ENCODE measurements at regions not wholly inside any gene's neighbourhood (a gene's known extent, or its start where the extent isn't known, plus 50 kb on each side); places are given as distances from the start of the nearest gene placed in this dataset.

- TF ChIP-seq, protein P1, sequence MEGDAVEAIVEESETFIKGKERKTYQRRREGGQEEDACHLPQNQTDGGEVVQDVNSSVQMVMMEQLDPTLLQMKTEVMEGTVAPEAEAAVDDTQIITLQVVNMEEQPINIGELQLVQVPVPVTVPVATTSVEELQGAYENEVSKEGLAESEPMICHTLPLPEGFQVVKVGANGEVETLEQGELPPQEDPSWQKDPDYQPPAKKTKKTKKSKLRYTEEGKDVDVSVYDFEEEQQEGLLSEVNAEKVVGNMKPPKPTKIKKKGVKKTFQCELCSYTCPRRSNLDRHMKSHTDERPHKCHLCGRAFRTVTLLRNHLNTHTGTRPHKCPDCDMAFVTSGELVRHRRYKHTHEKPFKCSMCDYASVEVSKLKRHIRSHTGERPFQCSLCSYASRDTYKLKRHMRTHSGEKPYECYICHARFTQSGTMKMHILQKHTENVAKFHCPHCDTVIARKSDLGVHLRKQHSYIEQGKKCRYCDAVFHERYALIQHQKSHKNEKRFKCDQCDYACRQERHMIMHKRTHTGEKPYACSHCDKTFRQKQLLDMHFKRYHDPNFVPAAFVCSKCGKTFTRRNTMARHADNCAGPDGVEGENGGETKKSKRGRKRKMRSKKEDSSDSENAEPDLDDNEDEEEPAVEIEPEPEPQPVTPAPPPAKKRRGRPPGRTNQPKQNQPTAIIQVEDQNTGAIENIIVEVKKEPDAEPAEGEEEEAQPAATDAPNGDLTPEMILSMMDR (IDR thresholded peaks at IDR 0.05; ENCODE audit: unreplicated experiment): no peak
- no peaks in the 10 kb centered on the region for H3K27me3 Mint-ChIP-seq (ENCODE audit: unreplicated experiment)
- BruUV-seq (replicated peaks): no TSS peak
- H3K36me3 Mint-ChIP-seq (ENCODE audit: insufficient read depth, unreplicated experiment): no peaks in the 10 kb centered on the region
- no peak for DNase-seq
- H3K4me1 Mint-ChIP-seq (ENCODE audit: low read depth, unreplicated experiment): no peaks in the 10 kb centered on the region
- intact Hi-C loops (cut with micrococcal nuclease; ENCODE audit: unreplicated experiment): no loop called here
- no peak overlapping the region for H3K4me3 Mint-ChIP-seq (ENCODE audit: low read depth, unreplicated experiment)
- peaks cover 2% of the 10 kb centered on the region for H3K9me3 Mint-ChIP-seq (ENCODE audit: low read depth, unreplicated experiment)
- CTCF ChIA-PET: interaction anchor here (0.6 kb wide), 1 partner anchor 346 kb away, joined by 3 read pairs; no protein-coding TSS in a partner anchor
- H3K27ac Mint-ChIP-seq (ENCODE audit: unreplicated experiment): no peak overlapping the region
These were observed 476.9 kb downstream of the NR2F2 start for GRCh38 chr15:96807361-96807760.

- no TSS peak for BruUV-seq (replicated peaks)
- Mint-ChIP-seq H3K9me3 (ENCODE audit: low read depth, unreplicated experiment) (no peaks in the 10 kb centered on the region), H3K27ac (ENCODE audit: unreplicated experiment) (no peak overlapping the region), H3K4me3 (ENCODE audit: low read depth, unreplicated experiment) (no peak overlapping the region), H3K36me3 (ENCODE audit: insufficient read depth, unreplicated experiment) (no peaks in the 10 kb centered on the region), H3K4me1 (ENCODE audit: low read depth, unreplicated experiment) (no peaks in the 10 kb centered on the region), H3K27me3 (ENCODE audit: unreplicated experiment) (no peaks in the 10 kb centered on the region)
- CTCF ChIA-PET: no interaction called here
- TF ChIP-seq, protein P1 (IDR thresholded peaks at IDR 0.05; ENCODE audit: unreplicated experiment): no peak
- DNase-seq: no peak
- intact Hi-C loops (cut with micrococcal nuclease; ENCODE audit: unreplicated experiment): no loop called here
These were observed 487.4 kb downstream of the NR2F2 start for GRCh38 chr15:96817900-96818299.

DNA sequence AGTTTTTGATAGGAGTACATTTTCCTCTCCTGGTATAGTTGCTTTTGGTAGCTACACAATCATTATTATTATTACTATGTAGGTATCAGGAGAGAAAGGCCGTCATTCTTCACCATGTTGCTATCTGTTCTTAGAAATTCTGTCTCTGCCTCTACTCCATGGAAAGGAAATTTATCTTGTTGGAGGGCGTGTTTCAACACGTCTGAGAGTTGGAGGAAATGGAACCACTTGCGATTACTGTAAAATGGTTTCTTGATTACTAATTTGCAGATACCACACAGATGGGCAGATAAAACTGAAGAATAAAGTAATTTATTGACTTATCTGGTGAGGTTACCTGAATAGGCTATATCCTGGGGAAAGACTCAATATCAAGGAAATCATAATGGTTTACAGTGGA, 488.4 kb downstream of the NR2F2 start:
- CTCF ChIA-PET: no interaction called here
- no TSS peak for BruUV-seq (replicated peaks)
- H3K4me1 Mint-ChIP-seq (ENCODE audit: low read depth, unreplicated experiment): no peaks in the 10 kb centered on the region
- no peaks in the 10 kb centered on the region for H3K27me3 Mint-ChIP-seq (ENCODE audit: unreplicated experiment)
- no peaks in the 10 kb centered on the region for H3K9me3 Mint-ChIP-seq (ENCODE audit: low read depth, unreplicated experiment)
- H3K27ac Mint-ChIP-seq (ENCODE audit: unreplicated experiment): no peak overlapping the region
- intact Hi-C loops (cut with micrococcal nuclease; ENCODE audit: unreplicated experiment): no loop called here
- TF ChIP-seq, protein P1 (IDR thresholded peaks at IDR 0.05; ENCODE audit: unreplicated experiment): no peak
- no peaks in the 10 kb centered on the region for H3K36me3 Mint-ChIP-seq (ENCODE audit: insufficient read depth, unreplicated experiment)
- DNase-seq: no peak
- no peak overlapping the region for H3K4me3 Mint-ChIP-seq (ENCODE audit: low read depth, unreplicated experiment)

- Mint-ChIP-seq H3K4me3 (ENCODE audit: low read depth, unreplicated experiment) (no peak overlapping the region), H3K36me3 (ENCODE audit: insufficient read depth, unreplicated experiment) (no peaks in the 10 kb centered on the region), H3K27me3 (ENCODE audit: unreplicated experiment) (no peaks in the 10 kb centered on the region), H3K27ac (ENCODE audit: unreplicated experiment) (no peak overlapping the region), H3K9me3 (ENCODE audit: low read depth, unreplicated experiment) (no peaks in the 10 kb centered on the region), H3K4me1 (ENCODE audit: low read depth, unreplicated experiment) (no peaks in the 10 kb centered on the region)
- DNase-seq: no peak
- CTCF ChIA-PET: interaction anchor here (0.6 kb wide), 1 partner anchor 86 kb away, joined by 3 read pairs; no protein-coding TSS in a partner anchor
- intact Hi-C loops (cut with micrococcal nuclease; ENCODE audit: unreplicated experiment): no loop called here
- TF ChIP-seq, protein P1 (IDR thresholded peaks at IDR 0.05; ENCODE audit: unreplicated experiment): no peak
- no TSS peak for BruUV-seq (replicated peaks)
These were observed 497.5 kb downstream of the NR2F2 start for GRCh38 chr15:96827981-96828380.

All from Calu3 (cell line).